ENCODE measurements at regions not wholly inside any gene's neighbourhood (a gene's known extent, or its start where the extent isn't known, plus 50 kb on each side); places are given as distances from the start of the nearest gene placed in this dataset.
"Not testable (repeated sequence)": the region's sequence is repeated elsewhere in the genome, so short reads cannot be mapped to it uniquely, and the experiment has no call there.

DNA sequence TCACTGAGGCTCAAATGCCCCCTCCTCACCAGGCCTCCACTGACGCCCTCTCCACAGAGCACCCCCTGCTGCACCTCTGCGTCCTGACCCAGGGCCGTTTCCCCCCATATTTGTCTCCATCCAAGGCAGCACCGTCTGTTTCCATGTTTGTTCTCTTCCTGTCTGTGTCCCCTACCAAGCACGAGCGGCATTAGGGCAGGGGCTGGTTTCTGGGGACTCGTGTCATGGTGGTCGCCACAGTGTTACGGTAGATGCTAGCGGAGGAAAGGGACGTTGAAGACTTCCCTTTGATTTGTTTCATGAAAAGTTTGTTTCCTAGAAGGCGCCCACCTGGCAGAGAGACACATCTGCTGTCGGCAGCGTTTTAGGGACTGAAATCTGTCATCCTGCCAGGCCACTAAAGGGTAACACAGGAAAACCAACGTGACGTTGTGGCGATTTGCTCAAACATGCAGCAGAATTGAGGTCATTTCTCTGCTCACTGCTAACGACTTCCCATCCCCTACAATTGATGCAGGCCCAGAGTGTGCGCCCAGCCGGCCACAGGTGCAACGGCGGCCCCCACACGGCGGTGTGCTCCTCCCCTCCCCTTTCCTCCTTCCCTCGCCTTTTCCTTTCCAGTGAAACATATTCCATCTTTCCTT, 79.3 kb upstream of the IRX4 start:
- DNase-seq: no peak

DNA sequence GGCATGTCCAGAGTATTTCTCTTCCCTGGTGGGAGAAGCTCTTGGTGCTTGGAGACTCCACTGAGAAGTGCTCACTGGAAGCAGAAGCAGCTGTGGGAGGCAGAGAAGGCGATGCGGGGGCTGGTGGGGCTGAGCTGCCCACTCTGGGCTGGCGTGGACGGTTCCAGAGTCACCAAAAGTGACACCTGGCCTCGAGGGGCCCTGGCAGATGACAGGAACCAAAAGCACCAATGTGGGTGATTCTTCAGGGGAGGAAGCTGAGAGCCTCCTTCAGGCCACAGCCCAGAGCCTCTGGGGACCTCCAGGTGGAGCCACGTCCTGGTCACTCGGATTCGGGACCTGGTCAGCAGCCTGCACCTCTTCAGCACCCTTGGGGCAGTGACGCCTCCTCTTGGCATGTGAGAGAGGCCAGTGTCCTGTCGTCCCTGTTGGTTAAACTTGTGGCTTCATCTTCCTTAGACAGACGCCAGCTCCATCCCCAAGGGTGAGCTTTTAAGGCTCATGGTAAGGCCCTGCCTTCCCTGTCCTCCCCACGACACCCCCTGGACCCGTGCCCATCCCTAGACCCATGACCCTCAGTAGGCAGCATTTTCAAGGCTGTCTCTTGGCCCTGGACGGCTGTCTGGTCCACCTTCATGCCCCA, 78.7 kb upstream of the IRX4 start:
- DNase-seq: no peak

DNA sequence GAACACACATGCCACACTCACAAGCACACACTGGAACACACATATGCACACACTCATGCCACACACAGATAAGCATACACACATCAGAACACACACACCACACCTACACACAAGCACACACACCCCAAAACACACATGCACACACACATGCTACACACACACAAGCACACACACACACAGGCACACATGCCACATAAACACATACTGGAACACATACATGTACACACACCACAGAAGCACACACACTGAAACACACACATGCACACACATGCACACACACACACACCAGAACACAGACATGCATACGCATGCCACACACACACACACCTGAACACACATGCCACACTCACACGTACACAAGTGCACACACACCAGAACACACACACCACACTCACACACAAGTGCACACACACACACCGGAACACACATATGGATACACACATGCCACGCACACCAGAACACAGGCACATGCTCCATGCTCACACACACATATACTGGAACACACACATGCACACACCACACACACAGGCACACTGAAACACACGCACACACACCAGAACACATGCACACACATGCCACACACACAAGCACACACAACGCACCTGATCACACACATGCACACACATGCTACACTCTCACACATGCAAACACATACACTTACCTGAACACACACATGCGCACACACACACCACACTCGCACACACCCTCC, 78.0 kb upstream of the IRX4 start:
- DNase-seq: no peak

DNA sequence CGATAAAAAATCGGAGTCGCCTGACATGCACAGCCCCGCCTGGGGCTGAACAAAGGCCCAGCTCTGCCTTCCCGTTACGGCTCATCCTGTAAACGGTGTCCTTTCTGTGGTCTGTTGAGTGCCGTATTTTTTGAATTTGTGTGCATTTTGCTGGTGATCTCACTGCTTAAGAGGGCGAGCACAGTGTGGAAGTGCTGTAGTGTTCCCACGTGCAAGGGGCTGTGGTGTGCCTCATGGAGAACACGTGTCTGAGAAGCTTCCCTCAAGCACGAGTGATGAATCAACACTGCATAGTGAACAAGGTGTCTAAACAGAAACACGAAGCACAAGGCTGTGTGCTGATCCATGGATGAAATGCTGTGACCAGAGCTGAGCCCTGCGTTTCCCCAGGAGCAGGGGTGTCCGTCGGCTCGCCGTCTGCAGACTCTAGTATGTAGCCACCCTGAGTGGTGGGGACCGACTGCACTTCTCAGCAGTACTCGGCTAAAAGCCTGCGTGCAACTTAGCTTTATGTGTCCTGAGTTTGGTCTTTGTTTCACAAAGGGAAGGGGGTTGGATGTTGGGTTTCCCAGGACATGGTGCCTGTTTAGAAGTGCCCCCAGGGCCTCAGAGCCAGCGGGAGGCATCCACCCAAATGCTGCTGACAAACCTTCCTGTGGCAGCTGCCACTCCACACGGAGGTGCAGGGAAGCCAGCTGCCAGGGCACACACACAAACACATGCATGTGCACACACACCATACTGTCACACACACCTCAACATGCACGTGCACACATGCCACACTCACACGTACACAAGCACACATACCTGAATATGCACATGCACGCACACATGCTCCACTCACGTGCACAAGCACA, 77.2 kb upstream of the IRX4 start:
- no peak for DNase-seq

DNA sequence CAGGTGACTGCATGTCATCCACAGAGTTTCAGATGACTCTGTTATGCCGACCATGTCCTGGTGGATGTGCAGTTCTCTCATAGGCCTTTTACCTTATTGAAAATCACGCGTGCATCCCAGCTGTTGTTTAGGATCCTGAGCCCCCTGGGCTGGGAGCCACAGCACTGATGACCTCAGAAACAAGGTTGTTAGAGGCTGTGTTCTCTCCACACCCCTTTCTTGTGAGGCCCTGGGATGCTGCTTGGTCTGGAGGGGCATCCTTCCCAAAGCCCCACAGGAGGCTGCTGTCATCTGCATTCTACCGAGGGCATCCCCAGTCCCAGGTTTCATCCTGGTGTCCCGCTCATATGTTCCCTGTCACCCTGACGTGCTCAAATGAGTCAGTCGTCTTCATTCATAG, 76.5 kb upstream of the IRX4 start:
- no peak for DNase-seq

DNA sequence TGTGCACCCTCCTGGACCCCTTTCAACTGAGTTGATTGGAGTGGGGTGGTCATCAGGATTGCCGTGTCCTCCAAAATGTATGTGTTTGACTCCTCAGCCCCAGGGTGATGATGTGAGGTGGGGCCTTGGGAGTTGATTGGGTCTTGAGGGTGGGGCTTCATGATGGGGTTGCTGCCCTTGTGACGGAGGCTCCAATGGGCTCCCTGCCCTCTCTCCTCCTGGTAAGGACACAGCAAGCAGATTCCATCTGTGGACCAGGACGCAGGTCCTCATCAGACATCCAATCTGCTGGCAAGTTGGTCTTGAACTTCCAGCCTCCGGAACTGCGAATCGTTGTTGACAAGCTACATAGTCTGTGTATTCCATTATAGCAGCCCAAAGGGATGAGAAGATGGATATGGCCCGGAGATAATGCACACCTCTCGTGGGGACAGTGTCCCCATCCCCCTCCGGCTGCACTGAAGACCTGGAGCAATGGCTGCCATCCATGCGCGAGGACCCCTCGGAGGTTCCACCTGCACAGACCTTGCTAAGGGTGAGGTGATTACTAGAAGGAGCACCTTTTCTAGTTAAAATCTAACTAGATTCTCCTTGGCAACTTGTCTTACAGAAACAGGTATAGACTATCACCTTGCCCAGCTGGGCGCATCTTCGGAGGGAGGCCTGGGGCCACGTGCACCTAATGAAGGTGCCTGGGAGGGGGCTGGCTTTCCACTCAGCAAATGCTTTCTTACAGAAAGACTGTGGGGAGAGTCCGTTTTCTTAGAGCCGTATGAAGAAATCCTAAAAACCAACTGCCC, 75.7 kb upstream of the IRX4 start:
- no peak for DNase-seq

DNA sequence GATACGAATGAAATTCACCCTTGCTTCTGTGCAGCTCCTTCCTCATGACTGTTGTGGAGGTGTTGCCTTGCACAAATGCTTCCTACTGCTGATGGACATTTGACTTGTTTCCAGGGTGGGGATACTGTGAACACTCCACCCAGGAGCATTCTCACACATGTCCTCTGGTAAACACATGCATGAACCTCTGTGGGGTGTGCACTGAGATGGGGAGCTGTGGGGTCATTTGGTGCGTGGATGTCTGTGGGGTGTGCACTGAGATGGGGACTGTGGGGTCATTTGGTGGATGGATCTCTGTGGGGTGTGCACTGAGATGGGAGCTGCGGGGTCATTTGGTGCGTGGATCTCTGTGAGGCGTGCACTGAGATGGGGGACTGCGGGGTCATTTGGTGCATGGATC, 72.9 kb upstream of the IRX4 start:
- DNase-seq: no peak

DNA sequence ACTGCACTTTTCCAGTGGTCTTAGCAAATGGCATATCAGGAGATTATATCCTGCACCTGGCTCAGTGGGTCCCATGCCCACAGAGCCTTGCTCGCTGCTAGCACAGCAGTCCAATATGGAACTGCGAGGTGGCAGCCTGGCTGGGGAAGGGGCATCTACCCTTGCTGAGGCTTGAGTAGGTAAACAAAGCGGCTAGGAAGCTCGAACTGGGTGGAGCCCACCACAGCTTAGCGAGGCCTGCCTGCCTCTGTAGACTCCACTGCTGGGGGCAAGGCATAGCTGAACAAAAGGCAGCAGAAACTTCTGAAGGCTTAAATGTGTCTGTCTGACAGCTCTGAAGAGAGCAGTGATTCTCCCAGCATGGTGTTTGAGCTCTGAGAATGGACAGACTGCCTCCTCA, 71.0 kb upstream of the IRX4 start:
- DNase-seq: not testable (repeated sequence)

DNA sequence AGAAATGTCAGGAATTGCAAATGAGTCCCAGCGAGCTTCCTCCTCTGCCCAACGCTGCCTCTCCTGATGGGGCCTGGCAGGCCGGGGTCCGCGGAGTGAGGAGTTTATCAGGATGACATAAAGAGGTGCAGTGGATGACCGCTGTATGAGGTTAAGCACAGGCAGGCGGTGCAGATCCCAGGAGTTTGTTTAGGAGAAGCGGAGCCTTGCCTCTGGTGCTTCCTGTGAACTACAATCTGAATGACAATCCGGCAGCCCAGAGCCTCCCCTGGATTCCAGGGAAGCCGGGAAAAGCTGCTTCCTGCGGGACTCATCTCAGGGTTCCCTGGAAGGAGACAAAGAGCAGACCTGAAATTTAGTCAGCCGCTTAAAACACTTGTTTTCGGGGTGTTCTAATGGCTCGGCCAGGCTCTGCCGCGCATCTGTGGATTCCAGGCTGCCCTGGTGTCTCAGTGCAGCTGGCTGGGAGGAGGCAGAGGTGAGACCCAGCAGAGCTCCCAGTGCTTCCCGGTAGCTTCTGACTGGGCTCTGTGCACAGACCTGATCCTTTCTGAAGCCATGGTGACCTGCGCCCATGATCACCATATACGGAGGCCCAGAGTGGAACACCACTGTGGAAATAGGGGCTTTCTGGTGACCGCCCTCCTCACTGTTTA, 69.8 kb upstream of the IRX4 start:
- no peak for DNase-seq

DNA sequence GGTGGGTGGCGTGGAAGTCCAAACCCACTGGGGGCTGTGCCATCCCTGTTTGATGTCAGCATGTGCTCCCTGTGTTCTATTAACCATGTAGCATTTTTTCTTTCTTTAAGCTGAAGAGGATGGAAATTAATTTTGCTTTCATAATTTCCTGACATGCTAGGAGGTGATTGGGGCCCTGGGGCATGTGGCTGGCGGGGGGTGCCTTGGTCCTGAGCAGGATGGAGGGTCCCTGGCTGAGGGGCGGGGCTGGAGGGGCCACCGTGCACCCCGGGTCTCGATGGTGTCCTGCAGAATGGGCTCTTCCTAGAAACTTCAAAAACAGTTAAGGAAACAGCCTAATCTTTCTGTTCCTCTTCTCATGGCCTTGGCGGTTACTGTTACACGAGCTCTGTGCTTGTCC, 69.3 kb upstream of the IRX4 start:
- no peak for DNase-seq

DNA sequence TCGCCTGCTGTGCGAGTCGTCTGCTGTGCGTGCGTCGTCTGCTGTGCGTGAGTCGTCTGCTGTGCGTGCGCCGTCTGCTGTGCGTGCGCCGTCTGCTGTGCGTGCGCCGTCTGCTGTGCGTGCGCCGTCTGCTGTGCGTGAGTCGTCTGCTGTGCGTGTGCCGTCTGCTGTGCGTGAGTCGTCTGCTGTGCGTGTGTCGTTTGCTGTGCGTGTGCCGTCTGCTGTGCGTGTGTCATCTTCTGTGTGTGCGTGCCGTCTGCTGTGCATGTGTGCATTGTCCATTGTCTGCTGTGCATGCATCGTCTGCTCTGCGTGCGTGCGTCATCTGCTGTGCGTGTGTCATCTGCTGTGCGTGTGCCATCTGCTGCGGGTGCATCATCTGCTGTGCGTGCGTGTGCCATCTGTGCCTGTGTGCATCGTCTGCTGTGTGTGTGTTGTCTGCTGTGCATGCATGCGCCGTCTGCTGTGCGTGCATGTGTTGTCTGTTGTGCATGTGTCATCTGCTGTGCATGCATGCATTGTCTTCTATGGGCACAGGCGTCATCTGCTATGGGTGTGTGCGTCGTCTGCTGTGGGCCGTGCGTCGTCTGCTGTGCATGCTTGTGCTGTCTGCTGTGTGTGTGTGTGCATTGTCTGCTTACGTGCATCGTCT, 68.6 kb upstream of the IRX4 start:
- no peak for DNase-seq

DNA sequence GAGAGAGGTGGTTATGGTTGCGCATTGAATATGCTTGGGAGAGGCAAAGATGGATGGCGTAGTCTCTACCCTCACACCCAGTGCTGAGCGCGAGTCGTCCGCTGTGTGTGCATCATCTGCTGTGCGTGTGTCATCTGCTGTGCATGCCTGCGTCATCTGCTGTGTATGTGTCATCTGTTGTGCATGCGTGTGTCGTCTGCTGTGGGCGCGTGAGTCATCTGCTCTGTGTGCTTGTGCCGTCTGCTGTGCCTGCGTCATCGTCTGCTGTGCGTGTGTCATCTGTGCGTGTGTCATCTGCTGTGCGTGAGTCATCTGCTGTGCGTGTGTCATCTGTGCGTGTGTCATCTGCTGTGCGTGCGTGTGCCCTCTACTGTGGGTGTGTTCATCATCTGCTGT, 68.0 kb upstream of the IRX4 start:
- DNase-seq: no peak

DNA sequence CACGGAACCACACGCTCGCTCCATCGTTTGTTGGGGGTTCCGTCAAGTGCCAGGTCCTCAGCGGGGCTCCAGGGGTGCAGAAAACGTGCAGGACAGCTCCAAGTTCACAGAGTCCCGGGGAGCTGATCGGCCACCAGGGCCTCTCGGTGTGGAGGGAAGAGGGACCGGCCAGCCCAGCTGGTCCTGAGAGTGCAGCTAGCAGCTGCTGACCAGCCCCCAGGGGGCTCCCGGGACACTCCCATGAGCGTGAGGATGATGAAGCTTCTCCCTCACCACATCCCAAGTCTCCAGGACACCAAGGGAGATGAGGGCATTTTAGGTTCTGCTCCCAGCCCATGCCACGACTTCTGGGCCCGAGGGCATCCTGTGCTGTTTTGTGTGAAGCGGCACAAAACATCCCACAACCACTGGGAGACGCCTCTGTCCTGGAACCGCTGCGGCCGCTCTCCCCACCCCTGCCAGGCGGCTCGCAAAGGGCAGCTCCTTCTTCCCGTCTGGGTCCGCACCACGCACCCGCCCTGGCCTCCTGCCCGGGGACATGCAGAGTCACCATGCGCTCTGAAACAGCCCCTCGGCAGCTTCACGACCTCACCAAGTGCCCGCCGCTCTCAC, 67.5 kb upstream of the IRX4 start:
- DNase-seq: no peak

DNA sequence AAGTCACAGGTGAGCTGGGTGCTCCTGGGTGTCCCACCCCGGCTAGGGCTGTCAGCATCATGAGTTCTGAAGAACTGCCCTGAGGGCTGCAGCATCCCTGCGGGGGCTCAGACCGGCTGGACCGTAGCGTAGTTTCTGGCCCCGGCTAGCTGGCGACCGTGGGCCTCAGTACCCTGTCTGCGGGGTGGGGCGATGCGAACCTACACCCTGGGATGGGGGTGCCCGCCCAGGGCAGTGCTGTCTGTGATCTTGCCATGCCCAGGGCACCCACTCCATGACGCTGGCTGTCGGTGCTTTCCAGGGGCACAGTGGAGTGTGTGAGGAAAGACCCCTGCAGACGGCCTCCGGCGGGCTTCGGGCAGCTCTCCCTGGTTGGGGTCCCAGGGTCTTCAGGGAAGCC, 66.5 kb upstream of the IRX4 start:
- DNase-seq: no peak

DNA sequence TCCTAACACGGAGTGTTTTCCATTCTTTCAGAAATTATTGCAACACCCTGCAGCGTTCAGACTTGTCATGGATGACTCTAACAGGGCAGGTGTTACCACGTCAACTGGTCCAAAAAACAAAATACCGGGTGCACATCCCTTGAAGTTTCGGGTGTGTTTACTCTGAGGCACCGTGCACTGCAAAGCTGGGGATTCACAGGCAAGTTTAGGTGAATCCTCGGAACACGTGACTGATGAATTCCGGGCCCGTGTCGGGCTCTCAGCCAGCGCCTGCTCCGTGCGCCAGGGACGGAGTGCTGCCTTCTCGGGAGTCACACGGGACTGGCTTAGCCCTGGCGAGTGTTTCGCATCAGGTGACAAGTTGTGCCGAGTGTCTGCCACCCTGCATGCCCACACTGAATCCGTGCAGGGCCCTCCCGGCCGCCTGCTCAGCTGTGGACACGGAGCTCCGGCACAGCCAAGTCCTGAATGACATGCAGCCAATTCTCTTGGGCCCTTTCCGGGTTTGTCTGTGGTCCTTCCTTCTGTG, 66.0 kb upstream of the IRX4 start:
- no peak for DNase-seq

DNA sequence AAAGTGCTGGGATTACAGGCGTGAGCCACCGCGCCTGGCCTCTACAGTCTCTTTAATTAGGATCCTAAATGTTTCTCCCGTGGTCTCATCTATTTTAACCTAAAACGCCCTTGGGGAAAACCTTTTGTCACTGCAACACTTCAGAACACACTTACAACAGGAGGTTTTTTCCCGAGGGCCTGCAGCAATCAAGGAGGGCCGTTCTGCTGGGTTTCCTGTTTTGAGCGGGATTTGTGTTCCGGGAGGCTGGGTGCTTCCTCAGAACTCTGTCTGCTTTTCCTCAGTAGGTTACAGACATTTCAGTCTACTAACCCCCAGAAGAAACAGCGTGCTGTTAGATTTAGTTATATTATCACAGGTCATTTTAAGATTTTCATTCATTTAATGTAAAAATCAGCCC, 65.4 kb upstream of the IRX4 start:
- no peak for DNase-seq

DNA sequence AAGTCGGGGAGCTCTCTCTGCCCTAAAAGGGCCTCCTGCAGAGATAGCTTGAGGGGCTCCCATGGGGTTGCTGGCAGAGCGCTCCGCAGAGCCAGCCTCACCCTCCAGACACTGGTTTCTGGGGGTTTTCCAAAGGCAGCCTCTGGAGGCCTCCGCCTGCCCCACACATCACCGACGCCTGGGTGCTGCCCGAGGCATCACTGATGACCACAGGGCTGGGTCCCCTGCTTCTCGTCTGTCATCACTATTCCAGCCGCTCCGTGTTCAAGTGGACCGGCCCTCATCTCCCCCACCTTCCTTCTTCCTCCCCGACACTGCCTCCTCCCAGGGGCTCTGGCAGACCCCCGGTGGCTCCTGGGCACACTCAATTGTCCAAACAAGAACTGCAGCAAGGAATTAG, 64.1 kb upstream of the IRX4 start:
- DNase-seq: no peak

DNA sequence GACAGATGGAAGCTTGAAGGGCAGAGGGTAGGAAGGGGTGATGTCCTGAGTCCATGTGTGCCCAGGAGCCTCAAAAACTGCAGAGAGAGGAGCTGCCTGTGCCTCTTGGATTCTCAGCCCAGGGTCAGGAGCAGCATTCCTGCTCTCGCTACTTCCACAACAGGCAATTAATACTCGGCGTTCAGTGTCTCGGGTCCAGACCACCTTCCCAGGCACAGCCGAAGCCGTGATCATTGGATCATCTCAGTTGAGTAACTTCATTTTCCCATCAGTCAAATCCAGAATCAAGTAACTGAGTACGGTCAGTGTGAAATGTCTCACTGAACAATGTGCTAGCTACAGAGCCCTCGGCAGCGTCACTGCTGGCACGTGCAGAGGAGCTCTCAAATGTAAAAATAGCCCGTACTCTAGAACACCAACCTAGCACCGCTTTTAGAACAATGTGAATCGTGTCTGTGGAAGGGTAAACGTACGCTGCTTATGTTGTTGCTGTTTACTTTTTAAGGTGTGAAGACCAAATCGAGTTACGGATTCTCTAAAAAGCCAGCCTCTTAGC, 63.5 kb upstream of the IRX4 start:
- DNase-seq: no peak

DNA sequence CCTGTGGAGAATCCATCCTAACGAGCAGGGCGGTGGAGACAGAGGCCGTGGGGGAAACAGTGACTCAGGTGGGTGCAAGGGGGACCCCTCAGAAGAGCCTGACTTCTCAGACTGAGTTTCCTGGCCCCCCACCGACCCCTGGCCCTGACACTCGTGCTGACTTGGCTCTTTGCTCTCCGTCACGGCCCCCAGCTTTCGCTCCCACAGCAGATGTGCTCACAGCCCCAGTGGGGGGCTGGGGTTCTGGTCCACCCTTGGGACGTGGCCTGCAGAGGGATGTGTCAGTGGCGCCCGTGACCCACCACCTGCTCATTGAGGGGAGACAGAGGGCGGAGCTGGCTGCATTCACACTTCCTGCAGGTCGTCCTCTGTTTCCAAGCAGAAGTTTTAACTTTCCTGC, 62.9 kb upstream of the IRX4 start:
- DNase-seq: no peak

DNA sequence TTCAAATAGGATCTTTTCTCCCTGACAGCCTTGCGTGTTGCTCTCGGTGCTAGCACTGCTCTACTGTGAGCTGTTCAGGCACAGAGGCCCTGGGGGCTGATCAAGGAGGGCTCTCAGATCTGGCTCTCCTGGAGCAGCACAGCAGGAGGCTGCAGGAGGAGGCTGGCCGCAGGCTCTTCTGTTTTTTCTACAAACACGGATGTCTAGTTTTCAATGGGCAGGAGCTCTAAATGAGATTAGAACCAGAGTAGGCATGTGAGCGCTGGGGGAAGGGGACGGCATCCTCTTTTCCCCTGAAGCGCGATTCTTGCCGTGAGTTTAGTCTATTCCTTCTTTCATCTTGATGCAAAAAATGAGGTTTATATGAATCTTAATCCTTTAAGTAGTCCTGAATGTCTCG, 61.7 kb upstream of the IRX4 start:
- DNase-seq: no peak

DNA sequence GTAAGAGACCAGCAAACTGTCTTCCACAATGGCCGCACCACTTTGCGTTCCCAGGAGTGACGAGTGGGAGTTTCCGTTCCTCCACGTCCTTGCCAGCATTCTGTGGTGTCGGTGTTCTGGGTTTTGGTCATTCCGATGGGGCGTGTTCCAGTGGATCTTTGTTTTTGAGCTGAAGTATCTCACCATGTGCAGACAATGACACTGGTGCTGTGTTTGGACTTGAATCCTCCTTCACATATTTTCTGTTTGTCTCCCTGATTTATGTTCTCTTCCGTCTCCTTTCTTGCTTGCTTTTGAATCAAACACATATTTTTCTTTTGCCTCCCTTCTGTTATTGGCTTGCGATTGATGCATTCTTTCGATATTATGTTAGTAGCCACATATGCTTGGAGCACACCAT, 60.8 kb upstream of the IRX4 start:
- no peak for DNase-seq

Data from CD4-positive, alpha-beta T cell treated with Interleukin-17A for 4 hours (primary cell).